ENCODE measurements at regions not wholly inside any gene's neighbourhood (a gene's known extent, or its start where the extent isn't known, plus 50 kb on each side); places are given as distances from the start of the nearest gene placed in this dataset.

DNA sequence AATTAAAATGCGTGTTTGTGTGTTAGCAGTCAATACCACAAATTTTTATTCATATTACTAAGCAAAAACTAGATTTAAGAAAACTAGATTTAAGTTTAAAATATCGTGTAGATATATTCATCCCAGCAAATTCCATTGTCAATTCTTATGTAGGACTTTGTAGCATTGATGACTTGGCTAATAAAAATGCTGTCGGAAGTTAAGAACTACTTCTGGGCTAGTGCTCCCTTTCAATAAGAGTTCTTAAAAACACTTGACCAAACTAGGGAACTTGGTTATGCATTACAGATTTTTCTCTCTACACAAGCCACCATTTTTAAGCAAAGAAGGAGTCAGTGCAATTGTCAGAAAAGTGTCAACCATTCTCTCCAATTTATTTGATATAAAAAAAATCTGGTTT, 68.7 kb upstream of the RAD23B start:
- Histone ChIP-seq H3K36me3 (no peaks in the 10 kb centered on the region), H3K4me3 (no peak overlapping the region)
- TF ChIP-seq, protein P1, sequence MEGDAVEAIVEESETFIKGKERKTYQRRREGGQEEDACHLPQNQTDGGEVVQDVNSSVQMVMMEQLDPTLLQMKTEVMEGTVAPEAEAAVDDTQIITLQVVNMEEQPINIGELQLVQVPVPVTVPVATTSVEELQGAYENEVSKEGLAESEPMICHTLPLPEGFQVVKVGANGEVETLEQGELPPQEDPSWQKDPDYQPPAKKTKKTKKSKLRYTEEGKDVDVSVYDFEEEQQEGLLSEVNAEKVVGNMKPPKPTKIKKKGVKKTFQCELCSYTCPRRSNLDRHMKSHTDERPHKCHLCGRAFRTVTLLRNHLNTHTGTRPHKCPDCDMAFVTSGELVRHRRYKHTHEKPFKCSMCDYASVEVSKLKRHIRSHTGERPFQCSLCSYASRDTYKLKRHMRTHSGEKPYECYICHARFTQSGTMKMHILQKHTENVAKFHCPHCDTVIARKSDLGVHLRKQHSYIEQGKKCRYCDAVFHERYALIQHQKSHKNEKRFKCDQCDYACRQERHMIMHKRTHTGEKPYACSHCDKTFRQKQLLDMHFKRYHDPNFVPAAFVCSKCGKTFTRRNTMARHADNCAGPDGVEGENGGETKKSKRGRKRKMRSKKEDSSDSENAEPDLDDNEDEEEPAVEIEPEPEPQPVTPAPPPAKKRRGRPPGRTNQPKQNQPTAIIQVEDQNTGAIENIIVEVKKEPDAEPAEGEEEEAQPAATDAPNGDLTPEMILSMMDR (IDR thresholded peaks at IDR 0.05) = no peak
- no peak for TF ChIP-seq POLR2A (IDR thresholded peaks at IDR 0.05)

DNA sequence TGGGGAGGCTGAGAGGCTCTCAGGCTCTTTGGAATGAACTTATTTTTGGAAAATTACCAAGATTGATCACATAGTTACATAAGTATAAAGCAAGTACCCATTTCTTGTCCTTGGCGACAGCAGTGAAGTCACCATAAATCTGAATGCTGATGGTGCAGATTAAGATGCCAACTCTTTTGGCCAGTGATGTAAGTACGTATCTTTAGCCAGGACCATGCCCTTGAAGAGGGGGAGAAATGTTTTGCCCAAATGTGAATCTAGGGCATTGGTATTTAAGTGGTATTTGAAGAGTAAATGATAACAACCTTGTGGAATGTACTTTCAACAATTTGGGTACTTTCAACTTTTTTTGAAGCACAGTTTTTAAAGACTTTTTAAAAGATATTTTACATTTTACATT, 68.2 kb upstream of the RAD23B start:
- TF ChIP-seq, protein P1 (IDR thresholded peaks at IDR 0.05) = no peak
- TF ChIP-seq POLR2A (IDR thresholded peaks at IDR 0.05) = no peak
- H3K27ac ChIP-seq = no peak overlapping the region
- DNase-seq = no peak
- H3K9me3 ChIP-seq = no peaks in the 10 kb centered on the region
- no peak overlapping the region for H3K4me3 ChIP-seq
- H3K4me1 ChIP-seq = no peaks in the 10 kb centered on the region
- H3K27me3 ChIP-seq = no peaks in the 10 kb centered on the region
- H3K36me3 ChIP-seq = no peaks in the 10 kb centered on the region

More for the DNA sequence above, 68.7 kb upstream of the RAD23B start:
- no peaks in the 10 kb centered on the region for H3K27me3 ChIP-seq
- no peaks in the 10 kb centered on the region for H3K4me1 ChIP-seq
- H3K9me3 ChIP-seq = no peaks in the 10 kb centered on the region
- DNase-seq = no peak
- no peak overlapping the region for H3K27ac ChIP-seq

DNA sequence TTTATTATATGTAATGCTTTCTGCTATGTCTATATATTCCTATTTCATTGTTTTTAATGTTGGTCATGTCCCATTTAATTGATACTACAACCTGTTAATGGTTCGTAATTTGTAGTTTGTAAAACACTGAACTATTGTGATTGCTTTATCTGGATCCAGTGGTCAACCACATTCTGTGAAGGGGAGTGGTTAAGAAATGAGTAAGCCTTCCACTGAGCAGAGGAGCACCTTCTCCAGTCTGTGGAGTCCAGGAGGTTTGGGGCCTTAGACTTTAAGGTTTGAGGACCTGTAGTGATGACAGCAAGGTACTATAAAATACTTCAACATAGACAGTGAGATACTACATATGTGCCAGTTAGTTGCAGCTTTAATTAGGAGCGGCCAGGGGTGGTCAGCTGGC, 67.7 kb upstream of the RAD23B start:
- no peaks in the 10 kb centered on the region for H3K27me3 ChIP-seq
- no peaks in the 10 kb centered on the region for H3K9me3 ChIP-seq
- no peaks in the 10 kb centered on the region for H3K36me3 ChIP-seq
- no peaks in the 10 kb centered on the region for H3K4me1 ChIP-seq
- H3K27ac ChIP-seq = no peak overlapping the region
- TF ChIP-seq POLR2A (IDR thresholded peaks at IDR 0.05) = no peak
- TF ChIP-seq, protein P1 (IDR thresholded peaks at IDR 0.05) = no peak
- DNase-seq = no peak
- no peak overlapping the region for H3K4me3 ChIP-seq

DNA sequence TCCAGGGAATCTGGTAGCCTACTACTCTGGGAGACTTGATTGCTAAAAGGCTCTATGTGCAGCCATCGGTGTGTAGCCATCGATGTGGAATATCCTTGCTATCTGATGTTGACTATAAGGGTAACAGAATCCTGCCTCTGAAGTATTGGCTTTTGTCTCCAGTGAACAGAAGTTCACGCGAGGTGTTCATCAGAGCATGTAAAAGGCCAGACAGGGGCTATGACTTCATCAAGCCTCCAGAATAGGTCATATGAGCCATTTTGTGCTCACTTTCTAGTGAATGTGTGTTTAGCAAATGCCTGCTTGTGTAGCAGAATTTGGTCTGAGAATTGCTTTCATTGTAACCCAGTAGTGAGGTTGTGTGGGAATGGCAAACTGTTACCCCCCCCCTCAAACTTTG, 66.8 kb upstream of the RAD23B start:
- H3K27ac ChIP-seq = no peak overlapping the region
- TF ChIP-seq, protein P1 (IDR thresholded peaks at IDR 0.05) = no peak
- TF ChIP-seq POLR2A (IDR thresholded peaks at IDR 0.05) = no peak
- no peak overlapping the region for H3K4me3 ChIP-seq
- H3K27me3 ChIP-seq = no peaks in the 10 kb centered on the region
- H3K9me3 ChIP-seq = no peaks in the 10 kb centered on the region
- no peaks in the 10 kb centered on the region for H3K4me1 ChIP-seq
- DNase-seq = no peak
- no peaks in the 10 kb centered on the region for H3K36me3 ChIP-seq

DNA sequence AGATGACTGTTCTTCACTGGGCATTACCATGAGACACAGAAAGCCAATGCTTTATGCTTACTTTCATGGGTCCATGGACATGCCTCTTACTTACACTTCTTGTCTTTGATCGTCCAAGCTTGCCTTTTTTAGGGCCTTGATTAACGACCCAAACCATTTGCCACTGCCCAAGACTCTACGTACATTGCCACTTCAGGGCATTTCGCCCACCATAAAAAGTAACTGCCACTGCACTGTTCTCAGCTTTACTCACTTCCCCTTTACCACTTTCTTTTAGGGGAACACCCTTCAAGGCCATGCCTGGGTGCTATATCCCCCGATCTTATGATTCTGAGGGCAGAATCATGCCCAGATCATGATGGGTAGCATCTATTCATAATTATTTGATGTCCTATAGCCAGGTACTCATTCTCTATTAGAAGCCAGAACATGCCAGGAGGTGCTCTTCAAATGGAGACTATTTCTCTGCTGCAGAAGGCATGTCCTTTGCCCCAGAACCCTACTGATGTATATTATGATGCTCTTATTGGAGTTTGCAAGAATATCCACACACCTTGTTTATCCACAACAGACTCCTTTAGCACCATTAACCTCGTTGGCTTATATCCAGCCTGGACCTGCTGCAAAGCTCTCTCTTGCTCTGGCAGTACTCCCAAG, 64.1 kb upstream of the RAD23B start:
- no peak for DNase-seq
- H3K36me3 ChIP-seq = no peaks in the 10 kb centered on the region
- H3K4me1 ChIP-seq = no peaks in the 10 kb centered on the region
- no peaks in the 10 kb centered on the region for H3K9me3 ChIP-seq
- no peak overlapping the region for H3K4me3 ChIP-seq
- TF ChIP-seq, protein P1 (IDR thresholded peaks at IDR 0.05) = no peak
- no peak for TF ChIP-seq POLR2A (IDR thresholded peaks at IDR 0.05)
- H3K27me3 ChIP-seq = no peaks in the 10 kb centered on the region
- no peak overlapping the region for H3K27ac ChIP-seq
